WTC11 (cell line): ENCODE measurements at regions not wholly inside any gene's neighbourhood (a gene's known extent, or its start where the extent isn't known, plus 50 kb on each side); places are given as distances from the start of the nearest gene placed in this dataset.

Experiments used
- ATAC-seq: fragments of 200-7000 bp; cut with Tn5 transposase; 2 replicates; pipeline ENCODE4 v1.10.0; 2021; ENCODE audit warnings: mild to moderate bottlenecking, moderate library complexity
- CTCF ChIA-PET: fragments of 300-600 bp; sonication (Branson Sonifier 250); formaldehyde crosslinking; loops from one replicate; lab custom pipeline; 2021; ENCODE audit warnings: antibody characterized with exemption; lab: Charles Lee
- POLR2A ChIA-PET: fragments of 350-600 bp; sonication (Branson Sonifier 250); formaldehyde crosslinking; loops from one replicate; lab custom pipeline; 2021; ENCODE audit warnings: antibody characterized with exemption; lab: Charles Lee
- DNase-seq: peaks from one replicate; pipeline ENCODE4 v3.0.0; 2021; ENCODE audit warnings: low spot score
- H3K27ac Mint-ChIP-seq: 2 replicates; pipeline ENCODE4 v1.8.0; 2021; ENCODE audit warnings: mixed read lengths
- H3K27me3 Mint-ChIP-seq: 2 replicates; pipeline ENCODE4 v1.8.0; 2021; ENCODE audit warnings: low read depth, mild to moderate bottlenecking, moderate library complexity, mixed read lengths
- H3K36me3 Mint-ChIP-seq: 2 replicates; pipeline ENCODE4 v1.8.0; 2021; ENCODE audit warnings: mixed read lengths
- H3K4me1 Mint-ChIP-seq: 2 replicates; pipeline ENCODE4 v1.8.0; 2022; ENCODE audit warnings: mixed read lengths
- H3K4me3 Mint-ChIP-seq: 2 replicates; pipeline ENCODE4 v1.8.0; 2021; ENCODE audit warnings: mild to moderate bottlenecking, moderate library complexity, mixed read lengths
- H3K9me3 Mint-ChIP-seq: 2 replicates; pipeline ENCODE4 v1.8.0; 2021; ENCODE audit warnings: mixed read lengths
- AFF4 ChIP-seq: sonication (generic); formaldehyde crosslinking; IDR thresholded peaks from 2 replicates; pipeline ENCODE4 v1.8.1; 2023; ENCODE audit warnings: mild to moderate bottlenecking, missing genetic modification reagents, borderline replicate concordance
- ARID4B ChIP-seq: sonication (generic); formaldehyde crosslinking; IDR thresholded peaks from 2 replicates; pipeline ENCODE4 v1.8.0; 2023; ENCODE audit warnings: missing genetic modification reagents, mild to moderate bottlenecking, borderline replicate concordance
- CREM ChIP-seq: sonication (generic); formaldehyde crosslinking; IDR thresholded peaks from 2 replicates; pipeline ENCODE4 v1.8.1; 2022; ENCODE audit warnings: mild to moderate bottlenecking, missing genetic modification reagents, moderate library complexity
- EMX1 ChIP-seq: fragments of 250-450 bp; sonication (Bioruptor Pico); IDR thresholded peaks from 2 replicates; pipeline ENCODE4 v1.8.0; 2021; ENCODE audit warnings: mild to moderate bottlenecking
- ERG ChIP-seq: fragments of 250-450 bp; sonication (Bioruptor Pico); IDR thresholded peaks from 2 replicates; pipeline ENCODE4 v1.8.0; 2021; ENCODE audit warnings: mild to moderate bottlenecking
- HMGXB4 ChIP-seq: sonication (generic); formaldehyde crosslinking; IDR thresholded peaks from 2 replicates; pipeline ENCODE4 v1.8.1; 2023; ENCODE audit warnings: mild to moderate bottlenecking, moderate library complexity, missing genetic modification reagents
- IRF2 ChIP-seq: sonication (generic); formaldehyde crosslinking; IDR thresholded peaks from 2 replicates; pipeline ENCODE4 v1.8.0; 2022; ENCODE audit warnings: low read depth, missing genetic modification reagents, borderline replicate concordance
- MLX ChIP-seq: sonication (generic); formaldehyde crosslinking; IDR thresholded peaks from 2 replicates; pipeline ENCODE4 v1.8.1; 2023; ENCODE audit warnings: mild to moderate bottlenecking, missing genetic modification reagents, moderate library complexity
- MYBL2 ChIP-seq: sonication (generic); formaldehyde crosslinking; IDR thresholded peaks from 2 replicates; pipeline ENCODE4 v1.8.1; 2023; ENCODE audit warnings: mild to moderate bottlenecking, moderate library complexity, missing genetic modification reagents
- NFYB ChIP-seq: sonication (generic); formaldehyde crosslinking; conservative IDR thresholded peaks from 2 replicates; pipeline ENCODE4 v1.8.0; 2022; ENCODE audit warnings: low read depth, missing genetic modification reagents
- RORB ChIP-seq: fragments of 250-450 bp; sonication (Bioruptor Pico); IDR thresholded peaks from 2 replicates; pipeline ENCODE4 v1.9.0; 2021; ENCODE audit warnings: mild to moderate bottlenecking
- SP1 ChIP-seq: sonication (generic); formaldehyde crosslinking; conservative IDR thresholded peaks from 2 replicates; pipeline ENCODE4 v1.8.1; 2022; ENCODE audit warnings: missing genetic modification reagents
- TEAD4 ChIP-seq: sonication (generic); formaldehyde crosslinking; IDR thresholded peaks from 2 replicates; pipeline ENCODE4 v1.8.0; 2022; ENCODE audit warnings: mild to moderate bottlenecking, missing genetic modification reagents
- ZNF121 ChIP-seq: sonication (generic); formaldehyde crosslinking; IDR thresholded peaks from 2 replicates; pipeline ENCODE4 v1.8.0; 2023; ENCODE audit warnings: missing genetic modification reagents
- ZNF396 ChIP-seq: fragments of 250-450 bp; sonication (Bioruptor Pico); IDR thresholded peaks from 2 replicates; pipeline ENCODE4 v1.8.0; 2021; ENCODE audit warnings: mild to moderate bottlenecking, moderate library complexity, borderline replicate concordance
- ZNF423 ChIP-seq: fragments of 250-450 bp; sonication (Bioruptor Pico); IDR thresholded peaks from 2 replicates; pipeline ENCODE4 v2.1.2; 2022; ENCODE audit warnings: mild to moderate bottlenecking, moderate library complexity
- TF ChIP-seq, protein P1 (sequence below): fragments of 200-600 bp; IDR thresholded peaks from 2 replicates; pipeline ENCODE4 v1.8.0; 2022; ENCODE audit warnings: antibody characterized with exemption
- TF ChIP-seq, protein P2 (sequence below): fragments of 250-450 bp; sonication (Bioruptor Pico); conservative IDR thresholded peaks from 2 replicates; pipeline ENCODE4 v1.9.0; 2021; ENCODE audit warnings: mild to moderate bottlenecking
- TF ChIP-seq, protein P3 (sequence below): sonication (generic); formaldehyde crosslinking; IDR thresholded peaks from 2 replicates; pipeline ENCODE4 v1.8.1; 2023; ENCODE audit warnings: mild to moderate bottlenecking, missing genetic modification reagents, moderate library complexity

GRCh38 chr2:18055290-18055689, 176.8 kb downstream of the KCNS3 start:
- POLR2A ChIA-PET: no interaction called here
- H3K4me1 Mint-ChIP-seq: no peaks in the 10 kb centered on the region
- H3K27me3 Mint-ChIP-seq: no peaks in the 10 kb centered on the region
- CTCF ChIA-PET: no interaction called here
- no peak for ATAC-seq
- TF ChIP-seq SP1 (CRISPR knock-in tag): no peak
- TF ChIP-seq NFYB (CRISPR knock-in tag): no peak
- TF ChIP-seq, protein P1, sequence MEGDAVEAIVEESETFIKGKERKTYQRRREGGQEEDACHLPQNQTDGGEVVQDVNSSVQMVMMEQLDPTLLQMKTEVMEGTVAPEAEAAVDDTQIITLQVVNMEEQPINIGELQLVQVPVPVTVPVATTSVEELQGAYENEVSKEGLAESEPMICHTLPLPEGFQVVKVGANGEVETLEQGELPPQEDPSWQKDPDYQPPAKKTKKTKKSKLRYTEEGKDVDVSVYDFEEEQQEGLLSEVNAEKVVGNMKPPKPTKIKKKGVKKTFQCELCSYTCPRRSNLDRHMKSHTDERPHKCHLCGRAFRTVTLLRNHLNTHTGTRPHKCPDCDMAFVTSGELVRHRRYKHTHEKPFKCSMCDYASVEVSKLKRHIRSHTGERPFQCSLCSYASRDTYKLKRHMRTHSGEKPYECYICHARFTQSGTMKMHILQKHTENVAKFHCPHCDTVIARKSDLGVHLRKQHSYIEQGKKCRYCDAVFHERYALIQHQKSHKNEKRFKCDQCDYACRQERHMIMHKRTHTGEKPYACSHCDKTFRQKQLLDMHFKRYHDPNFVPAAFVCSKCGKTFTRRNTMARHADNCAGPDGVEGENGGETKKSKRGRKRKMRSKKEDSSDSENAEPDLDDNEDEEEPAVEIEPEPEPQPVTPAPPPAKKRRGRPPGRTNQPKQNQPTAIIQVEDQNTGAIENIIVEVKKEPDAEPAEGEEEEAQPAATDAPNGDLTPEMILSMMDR: no peak
- TF ChIP-seq EMX1 (CRISPR knock-in tag): no peak
- no peak for TF ChIP-seq ZNF121 (CRISPR knock-in tag)
- no peak for TF ChIP-seq AFF4 (CRISPR knock-in tag)
- TF ChIP-seq ZNF396: no peak
- no peak for TF ChIP-seq IRF2 (CRISPR knock-in tag)
- TF ChIP-seq MYBL2 (CRISPR knock-in tag): no peak
- TF ChIP-seq, all 79 proteins: peak for 0
- Mint-ChIP-seq H3K9me3 (no peaks in the 10 kb centered on the region; the same call in 1 of the 2 replicates), H3K27ac (no peak overlapping the region), H3K4me3 (no peak overlapping the region), H3K36me3 (no peaks in the 10 kb centered on the region)
- DNase-seq: no peak

DNA sequence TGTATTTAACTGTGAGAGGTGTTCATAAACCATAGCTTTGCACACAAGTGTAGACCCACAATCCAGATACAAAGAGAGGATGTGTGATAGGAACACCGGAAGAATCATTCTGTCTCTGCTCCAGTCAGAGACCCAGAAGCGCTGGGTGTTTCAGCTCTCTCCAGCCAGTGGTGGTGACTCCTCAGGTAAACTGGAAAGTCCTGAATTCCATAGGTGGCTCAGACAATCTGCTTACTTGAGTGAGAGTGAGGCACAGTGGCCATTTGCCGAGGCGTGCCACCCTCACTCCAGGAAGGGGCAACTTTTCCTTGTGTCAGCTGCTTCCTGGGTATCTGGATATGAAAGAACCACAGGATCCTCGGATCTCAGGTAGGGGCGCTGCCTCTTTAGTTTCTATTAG, 171.5 kb downstream of the KCNS3 start:
- peaks cover 4% of the 10 kb centered on the region; the same call in 1 of the 2 replicates for H3K36me3 Mint-ChIP-seq
- H3K4me3 Mint-ChIP-seq: no peak overlapping the region
- H3K27me3 Mint-ChIP-seq: no peaks in the 10 kb centered on the region
- H3K4me1 Mint-ChIP-seq: no peaks in the 10 kb centered on the region
- ChIA-PET POLR2A (no interaction called here), CTCF (interaction anchor here (1.4 kb wide), 1 partner anchor 68 kb away, joined by 3 read pairs; no protein-coding TSS in a partner anchor)
- H3K9me3 Mint-ChIP-seq: peaks cover 18% of the 10 kb centered on the region
- DNase-seq: no peak
- no peak overlapping the region for H3K27ac Mint-ChIP-seq
- no peak for ATAC-seq
- no peak for TF ChIP-seq MLX (CRISPR knock-in tag)
- no peak for TF ChIP-seq TEAD4 (CRISPR knock-in tag)
- no peak for TF ChIP-seq ERG
- TF ChIP-seq, protein P2, sequence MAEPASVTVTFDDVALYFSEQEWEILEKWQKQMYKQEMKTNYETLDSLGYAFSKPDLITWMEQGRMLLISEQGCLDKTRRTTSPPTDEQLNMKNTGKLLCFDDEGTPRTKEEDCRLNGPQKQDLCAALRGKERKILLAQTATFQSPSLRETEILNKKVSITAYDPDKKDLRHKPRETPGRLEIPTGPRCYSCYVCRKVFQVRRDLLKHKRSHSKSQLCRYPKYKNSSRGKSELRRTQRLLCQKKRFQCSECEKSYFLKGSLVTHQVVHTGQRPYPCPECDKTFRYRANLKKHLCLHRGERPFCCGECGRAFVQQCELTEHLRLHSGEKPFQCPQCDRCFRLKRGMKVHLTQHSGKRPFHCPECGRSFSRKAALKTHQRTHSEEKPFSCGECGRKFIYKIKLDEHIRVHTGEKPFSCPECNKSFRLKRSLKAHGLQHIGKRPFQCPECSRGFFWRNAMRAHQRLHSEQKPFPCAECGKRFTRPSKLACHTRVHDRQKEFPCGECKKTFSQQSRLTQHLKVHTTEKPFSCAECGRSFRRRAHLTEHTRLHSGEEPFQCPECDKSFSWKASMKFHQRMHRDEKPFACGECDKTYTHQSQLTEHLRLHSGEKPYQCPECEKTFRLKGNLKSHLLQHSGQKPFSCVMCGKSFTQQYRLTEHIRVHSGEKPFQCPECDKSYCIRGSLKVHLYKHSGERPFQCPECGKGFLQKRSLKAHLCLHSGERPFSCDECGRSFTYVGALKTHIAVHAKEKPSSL (CRISPR knock-in tag): no peak
- TF ChIP-seq CREM (CRISPR knock-in tag): no peak
- no peak for TF ChIP-seq HMGXB4 (CRISPR knock-in tag)
- TF ChIP-seq ZNF423 (CRISPR knock-in tag): no peak
- TF ChIP-seq, protein P3, sequence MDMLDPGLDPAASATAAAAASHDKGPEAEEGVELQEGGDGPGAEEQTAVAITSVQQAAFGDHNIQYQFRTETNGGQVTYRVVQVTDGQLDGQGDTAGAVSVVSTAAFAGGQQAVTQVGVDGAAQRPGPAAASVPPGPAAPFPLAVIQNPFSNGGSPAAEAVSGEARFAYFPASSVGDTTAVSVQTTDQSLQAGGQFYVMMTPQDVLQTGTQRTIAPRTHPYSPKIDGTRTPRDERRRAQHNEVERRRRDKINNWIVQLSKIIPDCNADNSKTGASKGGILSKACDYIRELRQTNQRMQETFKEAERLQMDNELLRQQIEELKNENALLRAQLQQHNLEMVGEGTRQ: no peak
- TF ChIP-seq ARID4B (CRISPR knock-in tag): no peak
- no peak for TF ChIP-seq RORB
